Ascending aorta (tissue), 2 donors: ENCODE measurements at regions not wholly inside any gene's neighbourhood (a gene's known extent, or its start where the extent isn't known, plus 50 kb on each side); places are given as distances from the start of the nearest gene placed in this dataset.

Source experiments
- DNase-seq, 2 donors: peaks; one replicate each; pipeline ENCODE4 v3.0.0-alpha.2; 2019; ENCODE audit warnings: low spot score in 2 of 2
- H3K27ac ChIP-seq, 2 donors: fragments of 200-600 bp; sonication (generic); one replicate each; pipeline ENCODE4 v1.5.1; 2016 to 2017; ENCODE audit warnings: mild to moderate bottlenecking in 1 of 2
- H3K27me3 ChIP-seq: fragments of 200-600 bp; sonication (generic); one replicate; pipeline ENCODE4 v1.5.1; 2017
- H3K36me3 ChIP-seq, 2 donors: fragments of 200-600 bp; sonication (generic); one replicate each; pipeline ENCODE4 v1.5.1; 2016
- H3K4me1 ChIP-seq, 2 donors: fragments of 200-600 bp; sonication (generic); one replicate each; pipeline ENCODE4 v1.5.1; 2016 to 2017; ENCODE audit warnings: mild to moderate bottlenecking in 1 of 2
- H3K4me3 ChIP-seq, 2 donors: fragments of 200-600 bp; sonication (generic); one replicate each; pipeline ENCODE4 v1.5.1; 2016 to 2017; ENCODE audit warnings: mild to moderate bottlenecking in 1 of 2
- H3K9me3 ChIP-seq, 2 donors: fragments of 200-600 bp; sonication (generic); one replicate each; pipeline ENCODE4 v1.5.1; 2016
- intact Hi-C: fragments of 100-400 bp; cut with DNase I; formaldehyde crosslinking; loops from one replicate; pipeline ENCODE4 v1.15.1; 2023
- TF ChIP-seq, protein P1 (sequence below), 3 experiments: fragments of 200-600 bp in 2 of 3; fragments of 450-650 bp in 1 of 3; sonication (generic) in 2 of 3; IDR thresholded peaks; one replicate each; pipeline ENCODE4 v1.5.1; 2016 to 2019; ENCODE audit warnings: antibody characterized with exemption in 3 of 3, mild to moderate bottlenecking in 1 of 3, moderate library complexity in 1 of 3

DNA sequence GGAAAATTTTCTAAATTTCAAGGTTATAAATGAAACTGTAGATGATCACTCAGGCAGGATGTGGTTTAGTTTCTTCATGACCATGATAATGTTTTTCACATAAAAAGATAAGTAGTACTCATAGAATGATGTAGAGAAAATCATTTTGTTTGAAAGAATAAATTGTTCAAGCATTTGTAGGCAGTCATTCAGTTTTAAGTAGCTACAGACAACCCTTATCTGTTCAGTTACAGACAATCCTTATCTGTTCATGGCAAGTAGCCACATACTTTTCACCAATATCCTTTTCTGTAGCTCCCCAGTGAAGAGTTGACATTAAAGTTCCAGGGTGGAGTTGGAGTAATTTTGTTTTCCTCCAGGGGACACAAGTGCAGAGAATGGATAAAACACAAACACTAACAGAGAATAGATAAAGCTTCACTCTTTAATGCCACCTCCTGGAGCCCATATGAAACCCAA is 278.1 kb upstream of the TNC start:
- no peaks in the 10 kb centered on the region for H3K9me3 ChIP-seq
- H3K27ac ChIP-seq: no peak overlapping the region
- intact Hi-C loops: no loop called here

DNA sequence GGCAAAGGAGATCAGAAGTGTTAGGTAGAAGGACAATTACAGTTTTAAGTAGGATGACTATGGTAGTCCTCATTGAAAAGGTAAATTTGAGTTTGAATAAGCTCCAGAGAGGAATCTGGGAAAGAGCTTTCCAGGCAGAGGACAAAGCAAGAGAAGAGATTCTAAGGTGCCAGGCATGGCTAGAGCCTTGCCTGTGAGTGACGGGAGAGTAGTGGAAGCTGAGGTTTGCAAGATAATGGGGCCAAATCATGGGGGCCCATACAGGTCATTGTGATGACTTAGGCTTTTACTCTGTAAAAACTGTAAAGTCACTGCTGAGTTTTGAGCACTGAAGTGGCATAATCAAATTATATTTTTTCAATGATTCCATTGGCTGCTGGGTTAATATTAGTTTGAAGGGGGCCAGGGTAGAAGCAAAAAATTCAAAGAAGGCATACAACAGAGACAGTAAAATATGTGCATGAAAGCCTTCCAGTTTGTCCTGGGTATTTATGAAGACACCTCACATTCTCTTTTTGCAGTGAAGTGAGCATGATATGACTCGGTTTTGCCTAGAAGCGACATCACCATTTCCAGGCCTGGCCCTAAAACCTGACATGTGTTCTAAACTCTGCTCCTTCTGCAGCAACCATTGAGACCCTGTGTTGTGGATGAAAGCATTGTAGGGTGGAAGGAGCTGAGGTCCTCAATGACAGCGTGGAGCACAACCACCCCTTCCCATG is 279.8 kb upstream of the TNC start:
- Histone ChIP-seq H3K36me3 (no peaks in the 10 kb centered on the region), H3K9me3 (no peaks in the 10 kb centered on the region), H3K4me3 (no peak overlapping the region), H3K27ac (no peak overlapping the region), H3K27me3 (no peaks in the 10 kb centered on the region), H3K4me1 (no peaks in the 10 kb centered on the region)
- DNase-seq: no peak
- TF ChIP-seq, protein P1, sequence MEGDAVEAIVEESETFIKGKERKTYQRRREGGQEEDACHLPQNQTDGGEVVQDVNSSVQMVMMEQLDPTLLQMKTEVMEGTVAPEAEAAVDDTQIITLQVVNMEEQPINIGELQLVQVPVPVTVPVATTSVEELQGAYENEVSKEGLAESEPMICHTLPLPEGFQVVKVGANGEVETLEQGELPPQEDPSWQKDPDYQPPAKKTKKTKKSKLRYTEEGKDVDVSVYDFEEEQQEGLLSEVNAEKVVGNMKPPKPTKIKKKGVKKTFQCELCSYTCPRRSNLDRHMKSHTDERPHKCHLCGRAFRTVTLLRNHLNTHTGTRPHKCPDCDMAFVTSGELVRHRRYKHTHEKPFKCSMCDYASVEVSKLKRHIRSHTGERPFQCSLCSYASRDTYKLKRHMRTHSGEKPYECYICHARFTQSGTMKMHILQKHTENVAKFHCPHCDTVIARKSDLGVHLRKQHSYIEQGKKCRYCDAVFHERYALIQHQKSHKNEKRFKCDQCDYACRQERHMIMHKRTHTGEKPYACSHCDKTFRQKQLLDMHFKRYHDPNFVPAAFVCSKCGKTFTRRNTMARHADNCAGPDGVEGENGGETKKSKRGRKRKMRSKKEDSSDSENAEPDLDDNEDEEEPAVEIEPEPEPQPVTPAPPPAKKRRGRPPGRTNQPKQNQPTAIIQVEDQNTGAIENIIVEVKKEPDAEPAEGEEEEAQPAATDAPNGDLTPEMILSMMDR (IDR thresholded peaks at IDR 0.05): no peak
- intact Hi-C loops: no loop called here

More for the DNA sequence above, 278.1 kb upstream of the TNC start:
- H3K4me1 ChIP-seq: no peaks in the 10 kb centered on the region
- no peak overlapping the region for H3K4me3 ChIP-seq
- H3K27me3 ChIP-seq: no peaks in the 10 kb centered on the region
- no peak for DNase-seq
- TF ChIP-seq, protein P1 (IDR thresholded peaks at IDR 0.05): no peak
- no peaks in the 10 kb centered on the region for H3K36me3 ChIP-seq

DNA sequence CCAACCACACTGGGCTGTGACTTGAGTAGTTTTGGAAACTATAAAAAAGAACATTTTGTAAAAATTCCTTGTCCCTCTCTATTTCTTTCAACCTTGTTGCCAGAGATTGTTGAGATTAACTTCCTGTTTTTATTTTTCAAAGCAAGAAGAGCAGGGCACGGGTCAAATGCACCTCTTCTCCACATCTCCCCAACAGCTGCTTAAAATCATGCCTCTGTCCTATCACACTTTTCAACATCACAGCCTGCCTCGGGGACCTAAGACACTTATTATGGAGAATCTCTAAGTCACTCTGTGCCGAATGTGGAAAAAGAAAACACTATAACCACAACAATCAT is 280.3 kb upstream of the TNC start:
- no peak for DNase-seq
- TF ChIP-seq, protein P1 (IDR thresholded peaks at IDR 0.05): no peak
- no peaks in the 10 kb centered on the region for H3K36me3 ChIP-seq
- H3K27ac ChIP-seq: no peak overlapping the region
- H3K4me3 ChIP-seq: no peak overlapping the region
- H3K4me1 ChIP-seq: no peaks in the 10 kb centered on the region
- H3K9me3 ChIP-seq: no peaks in the 10 kb centered on the region
- H3K27me3 ChIP-seq: no peaks in the 10 kb centered on the region
- intact Hi-C loops: no loop called here

DNA sequence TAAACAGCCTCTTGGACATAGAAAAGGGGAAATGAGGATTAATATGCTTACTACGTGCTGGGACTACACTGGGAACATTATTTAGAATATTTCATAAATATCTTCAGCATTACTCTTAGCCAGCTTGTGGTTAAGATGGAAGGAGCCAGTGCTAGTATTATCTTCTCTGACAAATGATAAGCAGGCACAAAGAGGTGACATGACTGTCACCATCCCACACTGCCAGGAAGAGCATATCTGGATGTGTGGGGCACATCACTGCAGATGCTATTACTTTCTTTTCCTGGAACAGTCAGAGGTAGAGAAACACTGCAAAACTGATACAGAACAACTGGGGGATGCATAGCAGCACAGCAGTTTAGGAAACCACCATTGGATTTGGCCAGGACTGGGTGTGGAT is 281.0 kb upstream of the TNC start:
- DNase-seq: no peak
- Histone ChIP-seq H3K27me3 (no peaks in the 10 kb centered on the region), H3K9me3 (no peaks in the 10 kb centered on the region), H3K36me3 (no peaks in the 10 kb centered on the region), H3K4me1 (no peaks in the 10 kb centered on the region), H3K4me3 (no peak overlapping the region), H3K27ac (no peak overlapping the region)
- intact Hi-C loops: no loop called here
- TF ChIP-seq, protein P1 (IDR thresholded peaks at IDR 0.05): no peak

DNA sequence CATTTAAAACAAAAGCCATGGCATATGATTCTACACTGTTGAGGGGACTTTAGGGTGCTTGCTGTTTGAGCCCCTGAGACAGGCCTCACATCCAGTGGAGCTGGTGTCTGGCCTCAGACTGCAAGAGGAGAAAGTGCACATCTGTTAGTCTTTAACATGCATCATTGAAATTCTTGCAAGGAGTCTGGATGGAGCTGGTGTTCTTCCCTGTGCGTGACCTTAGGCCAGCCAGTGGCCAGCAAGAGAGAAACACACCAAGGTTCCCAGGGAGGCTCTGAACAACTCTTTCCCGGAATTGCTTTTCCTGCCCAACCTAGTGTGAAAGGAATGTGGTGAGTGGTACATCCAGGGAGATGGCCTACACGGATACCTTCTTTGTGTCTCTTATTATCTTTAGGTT is 282.8 kb upstream of the TNC start:
- intact Hi-C loops: no loop called here

More for the DNA sequence above, 282.8 kb upstream of the TNC start:
- Histone ChIP-seq H3K4me1 (no peaks in the 10 kb centered on the region), H3K4me3 (no peak overlapping the region), H3K27ac (no peak overlapping the region), H3K27me3 (no peaks in the 10 kb centered on the region), H3K9me3 (no peaks in the 10 kb centered on the region), H3K36me3 (no peaks in the 10 kb centered on the region)
- TF ChIP-seq, protein P1 (IDR thresholded peaks at IDR 0.05): no peak
- no peak for DNase-seq
